ENCODE measurements at regions not wholly inside any gene's neighbourhood (a gene's known extent, or its start where the extent isn't known, plus 50 kb on each side); places are given as distances from the start of the nearest gene placed in this dataset.

- Histone ChIP-seq H3K4me2 (ENCODE audit: insufficient read depth, low read length) (no peak overlapping the region), H3K4me3 (replicated peaks in 1 of 3; ENCODE audit: insufficient read depth in 1 of 3, low read depth in 1 of 3, low read length in 3 of 3) (no peak overlapping the region), H4K20me1 (replicated peaks; ENCODE audit: control insufficient read depth, extremely low read depth, insufficient read depth, low read length) (no peaks in the 10 kb centered on the region), H2AFZ (ENCODE audit: low read depth, low read length) (no peak overlapping the region), H3K27me3 (ENCODE audit: control insufficient read depth in 2 of 2, insufficient read depth in 2 of 2, low read length in 2 of 2) (peaks cover 0 to 5% of the 10 kb centered on the region in 2 experiments), H3K36me3 (ENCODE audit: control insufficient read depth in 2 of 2, extremely low read depth in 1 of 2, insufficient read depth in 2 of 2, low read length in 2 of 2) (no peaks in the 10 kb centered on the region), H3K4me1 (ENCODE audit: control insufficient read depth, extremely low read depth, insufficient read depth, low read length) (no peaks in the 10 kb centered on the region), H3K9me3 (replicated peaks; ENCODE audit: control insufficient read depth, insufficient read depth, low read length) (no peaks in the 10 kb centered on the region), H3K27ac (ENCODE audit: insufficient read depth, low read depth, low read length) (no peak overlapping the region), H3K9ac (replicated peaks; ENCODE audit: extremely low read depth, insufficient read depth, low read length) (no peak overlapping the region), H3K9me1 (replicated peaks; ENCODE audit: control insufficient read depth, extremely low read depth, insufficient read depth, low read length) (no peaks in the 10 kb centered on the region), H3K79me2 (ENCODE audit: control insufficient read depth, insufficient read depth, low read length) (no peaks in the 10 kb centered on the region)
- DNase-seq (ENCODE audit: low read depth, low spot score) = no peak
- intact Hi-C loops (cut with micrococcal nuclease) (no loop called here), dilution Hi-C loops (cut with MboI; ENCODE audit: extremely low pct_ligation_motif_present, low sequenced_read_pairs) (no loop called here)
- FAIRE-seq = no peak
- TF ChIP-seq FOS (IDR thresholded peaks at IDR 0.05; ENCODE audit: borderline replicate concordance, insufficient read depth, low read length) (no peak), MYC (IDR thresholded peaks at IDR 0.05; ENCODE audit: low read depth, low read length) (no peak), EZH2 (IDR thresholded peaks at IDR 0.05; ENCODE audit: borderline replicate concordance, low read depth, low read length, severe bottlenecking) (no peak), POLR2A (IDR thresholded peaks at IDR 0.05; ENCODE audit: low read depth, low read length) (no peak), JUN (IDR thresholded peaks at IDR 0.05; ENCODE audit: borderline replicate concordance, insufficient read depth, insufficient read length, low read depth) (no peak), MAX (IDR thresholded peaks at IDR 0.05; ENCODE audit: insufficient read depth, insufficient read length) (no peak)
- CTCF ChIA-PET = interaction anchor here (1.5 kb wide), 1 partner anchor 23 kb away, joined by 3 read pairs; no protein-coding TSS in a partner anchor
- POLR2A ChIA-PET = no interaction called here
- BruUV-seq (replicated peaks) = no TSS peak
Observed at GRCh38 chr17:55563363-55563762, 52.1 kb upstream of the SMIM36 start.

- Histone ChIP-seq H3K27ac (ENCODE audit: insufficient read depth, low read depth, low read length) (no peak overlapping the region), H3K4me3 (replicated peaks in 1 of 3; ENCODE audit: insufficient read depth in 1 of 3, low read depth in 1 of 3, low read length in 3 of 3) (no peak overlapping the region), H2AFZ (ENCODE audit: low read depth, low read length) (no peak overlapping the region), H3K4me1 (ENCODE audit: control insufficient read depth, extremely low read depth, insufficient read depth, low read length) (no peaks in the 10 kb centered on the region), H4K20me1 (replicated peaks; ENCODE audit: control insufficient read depth, extremely low read depth, insufficient read depth, low read length) (no peaks in the 10 kb centered on the region), H3K9ac (replicated peaks; ENCODE audit: extremely low read depth, insufficient read depth, low read length) (no peak overlapping the region), H3K27me3 (ENCODE audit: control insufficient read depth in 2 of 2, insufficient read depth in 2 of 2, low read length in 2 of 2) (peaks cover 0 to 3% of the 10 kb centered on the region in 2 experiments), H3K9me3 (replicated peaks; ENCODE audit: control insufficient read depth, insufficient read depth, low read length) (no peaks in the 10 kb centered on the region), H3K36me3 (ENCODE audit: control insufficient read depth in 2 of 2, extremely low read depth in 1 of 2, insufficient read depth in 2 of 2, low read length in 2 of 2) (no peaks in the 10 kb centered on the region), H3K9me1 (replicated peaks; ENCODE audit: control insufficient read depth, extremely low read depth, insufficient read depth, low read length) (no peaks in the 10 kb centered on the region), H3K79me2 (ENCODE audit: control insufficient read depth, insufficient read depth, low read length) (no peaks in the 10 kb centered on the region), H3K4me2 (ENCODE audit: insufficient read depth, low read length) (no peak overlapping the region)
- ChIA-PET CTCF (interaction anchor here (0.9 to 1.5 kb wide), 2 partner anchors 22 to 28 kb away, joined by 3 read pairs; no protein-coding TSS in a partner anchor), POLR2A (no interaction called here)
- TF ChIP-seq JUN (IDR thresholded peaks at IDR 0.05; ENCODE audit: borderline replicate concordance, insufficient read depth, insufficient read length, low read depth) (no peak), GATA2 (IDR thresholded peaks at IDR 0.05; ENCODE audit: insufficient read depth, insufficient read length, low read depth, low read length) (no peak), MAX (IDR thresholded peaks at IDR 0.05; ENCODE audit: insufficient read depth, insufficient read length) (no peak), EZH2 (IDR thresholded peaks at IDR 0.05; ENCODE audit: borderline replicate concordance, low read depth, low read length, severe bottlenecking) (no peak), CTCF (IDR thresholded peaks at IDR 0.05; ENCODE audit: extremely low read depth in 1 of 2, insufficient read depth in 1 of 2, low read depth in 1 of 2, low read length in 2 of 2) (no peak), FOS (IDR thresholded peaks at IDR 0.05; ENCODE audit: borderline replicate concordance, insufficient read depth, low read length) (no peak), POLR2A (IDR thresholded peaks at IDR 0.05; ENCODE audit: low read depth, low read length) (no peak), MYC (IDR thresholded peaks at IDR 0.05; ENCODE audit: low read depth, low read length) (no peak), POLR2AphosphoS5 (IDR thresholded peaks at IDR 0.05; ENCODE audit: insufficient read depth, low read depth, low read length) (no peak)
- no TSS peak for BruUV-seq (replicated peaks)
- dilution Hi-C loops (cut with MboI; ENCODE audit: extremely low pct_ligation_motif_present, low sequenced_read_pairs) (no loop called here), intact Hi-C loops (cut with micrococcal nuclease) (no loop called here)
- DNase-seq (ENCODE audit: low read depth, low spot score) (no peak), FAIRE-seq (no peak)
Observed at GRCh38 chr17:55561973-55562495, 50.8 kb upstream of the SMIM36 start.
